Retina (tissue), 1 donor: ENCODE measurements at regions not wholly inside any gene's neighbourhood (a gene's known extent, or its start where the extent isn't known, plus 50 kb on each side); places are given as distances from the start of the nearest gene placed in this dataset.

ENCODE experiments used
- DNase-seq: peaks from one replicate; pipeline ENCODE4 v3.0.0-alpha.2; 2016

DNA sequence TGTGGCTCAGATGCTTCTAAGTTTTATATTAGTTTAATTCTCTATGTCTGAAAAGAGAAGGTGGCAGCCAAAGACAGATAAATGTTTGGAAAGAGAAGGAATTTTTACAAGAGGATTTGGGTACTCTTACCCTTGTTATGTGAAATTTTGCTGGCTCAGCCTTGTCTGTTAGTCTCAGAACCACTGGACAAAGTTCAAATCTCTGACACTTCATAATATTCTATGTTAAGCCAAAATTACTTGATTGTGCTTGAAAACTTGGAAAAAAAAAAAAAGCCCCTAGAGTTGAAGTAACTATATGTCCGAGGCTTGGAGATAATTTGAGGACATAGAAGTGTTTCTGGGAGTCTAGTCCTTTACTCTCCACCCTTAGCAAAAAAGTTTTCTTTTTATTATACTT lies 1079.3 kb upstream of the LRRTM3 start:
- DNase-seq = no peak

DNA sequence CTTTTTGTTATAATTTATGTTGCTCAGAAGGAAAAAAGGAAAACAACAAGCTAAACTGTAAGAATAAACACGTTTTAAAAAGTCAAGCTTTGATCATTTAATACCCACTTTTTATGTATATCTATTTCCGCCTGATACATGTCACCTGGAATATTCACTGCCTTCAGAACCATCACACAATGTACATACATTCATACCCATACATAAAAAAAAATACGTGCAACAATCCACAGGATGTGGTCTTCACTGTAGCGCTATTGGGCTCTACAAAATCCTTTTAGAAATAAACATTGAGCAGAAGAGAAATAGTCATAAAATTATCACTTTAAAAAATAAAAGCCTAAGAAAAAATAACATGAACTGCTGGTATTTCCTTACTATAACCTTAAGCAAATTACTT lies 1078.9 kb upstream of the LRRTM3 start:
- no peak for DNase-seq

GRCh38 chr10:65847436-65848230 lies 1078.2 kb upstream of the LRRTM3 start:
- DNase-seq = no peak

GRCh38 chr10:65858841-65859240 lies 1067.0 kb upstream of the LRRTM3 start:
- no peak for DNase-seq

DNA sequence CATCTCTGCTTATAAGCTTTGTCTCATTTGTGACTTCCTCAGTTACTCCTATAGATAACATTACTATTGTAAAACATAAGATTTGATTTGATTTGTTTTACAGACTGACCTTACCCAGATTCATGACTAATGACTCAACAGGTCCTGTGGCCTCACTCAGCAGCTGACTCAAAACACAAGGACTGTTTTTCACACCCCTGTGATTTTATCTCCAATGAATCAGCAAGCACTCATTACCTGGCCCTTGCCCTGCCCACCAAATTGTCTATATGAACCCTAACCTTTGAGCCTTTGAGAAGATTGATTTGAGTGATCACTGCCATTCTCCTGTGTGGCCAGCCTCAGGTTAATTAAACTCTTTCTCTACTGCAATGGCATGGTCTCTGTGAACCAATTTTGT lies 1064.6 kb upstream of the LRRTM3 start:
- DNase-seq = no peak
